ENCODE measurements at regions not wholly inside any gene's neighbourhood (a gene's known extent, or its start where the extent isn't known, plus 50 kb on each side); places are given as distances from the start of the nearest gene placed in this dataset.

- H3K4me3 Mint-ChIP-seq = no peak overlapping the region
- H3K36me3 Mint-ChIP-seq (ENCODE audit: low read depth) = no peaks in the 10 kb centered on the region
- DNase-seq = no peak
- ChIA-PET CTCF (no interaction called here), POLR2A (no interaction called here)
- no peaks in the 10 kb centered on the region for H3K4me1 Mint-ChIP-seq
- H3K9me3 Mint-ChIP-seq = no peaks in the 10 kb centered on the region
- H3K27ac Mint-ChIP-seq = no peak overlapping the region
- H3K27me3 Mint-ChIP-seq = no peaks in the 10 kb centered on the region
These were observed 411.9 kb upstream of the MARCKS start for GRCh38 chr6:113445201-113445600.

- H3K9me3 Mint-ChIP-seq = peaks cover 2% of the 10 kb centered on the region
- no peaks in the 10 kb centered on the region for H3K4me1 Mint-ChIP-seq
- ChIA-PET CTCF (no interaction called here), POLR2A (no interaction called here)
- no peak for DNase-seq
- no peak overlapping the region for H3K27ac Mint-ChIP-seq
- H3K4me3 Mint-ChIP-seq = no peak overlapping the region
- no peaks in the 10 kb centered on the region for H3K36me3 Mint-ChIP-seq (ENCODE audit: low read depth)
- no peaks in the 10 kb centered on the region for H3K27me3 Mint-ChIP-seq
These were observed 409.9 kb upstream of the MARCKS start for GRCh38 chr6:113447088-113447831.

- ChIA-PET POLR2A (no interaction called here), CTCF (interaction anchor here (0.6 kb wide), 1 partner anchor 904 kb away, joined by 3 read pairs; no protein-coding TSS in a partner anchor)
These were observed 408.1 kb upstream of the MARCKS start for GRCh38 chr6:113449051-113449450.

GRCh38 chr6:113450061-113450465 lies 407.1 kb upstream of the MARCKS start:
- ChIA-PET POLR2A (no interaction called here), CTCF (no interaction called here)
- Mint-ChIP-seq H3K36me3 (ENCODE audit: low read depth) (no peaks in the 10 kb centered on the region), H3K4me1 (no peaks in the 10 kb centered on the region), H3K27ac (no peak overlapping the region), H3K27me3 (no peaks in the 10 kb centered on the region), H3K4me3 (no peak overlapping the region), H3K9me3 (peaks cover 2% of the 10 kb centered on the region)
- no peak for DNase-seq

More at GRCh38 chr6:113449051-113449450, 408.1 kb upstream of the MARCKS start:
- no peaks in the 10 kb centered on the region for H3K36me3 Mint-ChIP-seq (ENCODE audit: low read depth)
- no peak overlapping the region for H3K27ac Mint-ChIP-seq
- H3K4me3 Mint-ChIP-seq = no peak overlapping the region
- no peak for DNase-seq
- no peaks in the 10 kb centered on the region for H3K27me3 Mint-ChIP-seq
- peaks cover 2% of the 10 kb centered on the region for H3K9me3 Mint-ChIP-seq
- H3K4me1 Mint-ChIP-seq = no peaks in the 10 kb centered on the region

- Mint-ChIP-seq H3K36me3 (ENCODE audit: low read depth) (no peaks in the 10 kb centered on the region), H3K27me3 (no peaks in the 10 kb centered on the region), H3K4me3 (no peak overlapping the region), H3K27ac (no peak overlapping the region), H3K4me1 (no peaks in the 10 kb centered on the region), H3K9me3 (peaks cover 2% of the 10 kb centered on the region)
- ChIA-PET POLR2A (no interaction called here), CTCF (no interaction called here)
- no peak for DNase-seq
These were observed 406.1 kb upstream of the MARCKS start for GRCh38 chr6:113451049-113451448.

GRCh38 chr6:113457198-113457597 lies 399.9 kb upstream of the MARCKS start:
- Mint-ChIP-seq H3K4me1 (no peaks in the 10 kb centered on the region), H3K36me3 (ENCODE audit: low read depth) (no peaks in the 10 kb centered on the region)

GRCh38 chr6:113457751-113458150 lies 399.4 kb upstream of the MARCKS start:
- CTCF ChIA-PET = interaction anchor here (0.7 kb wide), 1 partner anchor 410 kb away, joined by 3 read pairs; no protein-coding TSS in a partner anchor
- no peak for DNase-seq
- Mint-ChIP-seq H3K4me3 (no peak overlapping the region), H3K27me3 (no peaks in the 10 kb centered on the region), H3K36me3 (ENCODE audit: low read depth) (no peaks in the 10 kb centered on the region), H3K27ac (no peak overlapping the region), H3K4me1 (no peaks in the 10 kb centered on the region), H3K9me3 (no peaks in the 10 kb centered on the region)
- POLR2A ChIA-PET = no interaction called here

More at GRCh38 chr6:113457198-113457597, 399.9 kb upstream of the MARCKS start:
- Mint-ChIP-seq H3K27me3 (no peaks in the 10 kb centered on the region), H3K4me3 (no peak overlapping the region), H3K27ac (no peak overlapping the region), H3K9me3 (no peaks in the 10 kb centered on the region)
- CTCF ChIA-PET = no interaction called here
- POLR2A ChIA-PET = no interaction called here
- no peak for DNase-seq

GRCh38 chr6:113458368-113459010 lies 398.7 kb upstream of the MARCKS start:
- H3K27ac Mint-ChIP-seq = no peak overlapping the region
- no peaks in the 10 kb centered on the region for H3K9me3 Mint-ChIP-seq
- no peaks in the 10 kb centered on the region for H3K4me1 Mint-ChIP-seq
- H3K4me3 Mint-ChIP-seq = no peak overlapping the region
- no peaks in the 10 kb centered on the region for H3K36me3 Mint-ChIP-seq (ENCODE audit: low read depth)
- no peaks in the 10 kb centered on the region for H3K27me3 Mint-ChIP-seq
- POLR2A ChIA-PET = no interaction called here
- CTCF ChIA-PET = interaction anchor here (0.7 kb wide), 1 partner anchor 409 kb away, joined by 3 read pairs; no protein-coding TSS in a partner anchor
- no peak for DNase-seq

- H3K4me3 Mint-ChIP-seq = no peak overlapping the region
- no peak overlapping the region for H3K27ac Mint-ChIP-seq
- H3K4me1 Mint-ChIP-seq = no peaks in the 10 kb centered on the region
- H3K36me3 Mint-ChIP-seq (ENCODE audit: low read depth) = no peaks in the 10 kb centered on the region
- ChIA-PET POLR2A (no interaction called here), CTCF (no interaction called here)
- H3K27me3 Mint-ChIP-seq = peaks cover 3% of the 10 kb centered on the region
- no peaks in the 10 kb centered on the region for H3K9me3 Mint-ChIP-seq
- no peak for DNase-seq
These were observed 395.8 kb upstream of the MARCKS start for GRCh38 chr6:113461153-113461932.

- CTCF ChIA-PET = no interaction called here
- H3K4me1 Mint-ChIP-seq = no peaks in the 10 kb centered on the region
- POLR2A ChIA-PET = no interaction called here
- no peak overlapping the region for H3K27ac Mint-ChIP-seq
- DNase-seq = no peak
- no peaks in the 10 kb centered on the region for H3K36me3 Mint-ChIP-seq (ENCODE audit: low read depth)
- H3K4me3 Mint-ChIP-seq = no peak overlapping the region
- peaks cover 3% of the 10 kb centered on the region for H3K27me3 Mint-ChIP-seq
- H3K9me3 Mint-ChIP-seq = no peaks in the 10 kb centered on the region
These were observed 392.6 kb upstream of the MARCKS start for GRCh38 chr6:113464536-113464935.

GRCh38 chr6:113464960-113465359 lies 392.2 kb upstream of the MARCKS start:
- Mint-ChIP-seq H3K9me3 (no peaks in the 10 kb centered on the region), H3K27ac (no peak overlapping the region), H3K27me3 (peaks cover 3% of the 10 kb centered on the region), H3K4me3 (no peak overlapping the region), H3K36me3 (ENCODE audit: low read depth) (no peaks in the 10 kb centered on the region), H3K4me1 (no peaks in the 10 kb centered on the region)
- CTCF ChIA-PET = no interaction called here
- POLR2A ChIA-PET = no interaction called here
- no peak for DNase-seq

- H3K27me3 Mint-ChIP-seq = peaks cover 3% of the 10 kb centered on the region
- CTCF ChIA-PET = interaction anchor here (0.7 kb wide), 1 partner anchor 82 kb away, joined by 3 read pairs; no protein-coding TSS in a partner anchor
- no peak for DNase-seq
- POLR2A ChIA-PET = no interaction called here
- H3K4me1 Mint-ChIP-seq = no peaks in the 10 kb centered on the region
- no peaks in the 10 kb centered on the region for H3K36me3 Mint-ChIP-seq (ENCODE audit: low read depth)
- H3K27ac Mint-ChIP-seq = no peak overlapping the region
- no peaks in the 10 kb centered on the region for H3K9me3 Mint-ChIP-seq
- no peak overlapping the region for H3K4me3 Mint-ChIP-seq
These were observed 390.6 kb upstream of the MARCKS start for GRCh38 chr6:113466526-113466925.

GRCh38 chr6:113475392-113475791 lies 381.8 kb upstream of the MARCKS start:
- ChIA-PET POLR2A (no interaction called here), CTCF (no interaction called here)
- Mint-ChIP-seq H3K27me3 (no peaks in the 10 kb centered on the region), H3K9me3 (no peaks in the 10 kb centered on the region), H3K4me3 (no peak overlapping the region), H3K27ac (no peak overlapping the region), H3K4me1 (no peaks in the 10 kb centered on the region), H3K36me3 (ENCODE audit: low read depth) (no peaks in the 10 kb centered on the region)
- DNase-seq = no peak
